HG03558 (cell line): ENCODE measurements at regions not wholly inside any gene's neighbourhood (a gene's known extent, or its start where the extent isn't known, plus 50 kb on each side); places are given as distances from the start of the nearest gene placed in this dataset.

Experiments
- ATAC-seq: cut with Tn5 transposase; IDR thresholded peaks from one replicate; pipeline ENCODE4 v1.9.1; 2021; ENCODE audit warnings: moderate number of reproducible peaks; ENCODE audit not compliant: unreplicated experiment; ENCODE audit errors: extremely low read depth

- no peak for ATAC-seq
Observed at GRCh38 chr13:68023838-68024581, 793.9 kb upstream of the PCDH9 start.

GRCh38 chr13:68019901-68020300 is 789.8 kb upstream of the PCDH9 start:
- no peak for ATAC-seq

GRCh38 chr13:68009546-68009945 is 779.4 kb upstream of the PCDH9 start:
- ATAC-seq = no peak

GRCh38 chr13:68007576-68007975 is 777.4 kb upstream of the PCDH9 start:
- ATAC-seq = no peak

- no peak for ATAC-seq
Observed at GRCh38 chr13:67996101-67996500, 766.0 kb upstream of the PCDH9 start.

- no peak for ATAC-seq
Observed at GRCh38 chr13:67990868-67991267, 760.7 kb upstream of the PCDH9 start.

GRCh38 chr13:67986234-67986633 is 756.1 kb upstream of the PCDH9 start:
- no peak for ATAC-seq

GRCh38 chr13:67977066-67977465 is 746.9 kb upstream of the PCDH9 start:
- no peak for ATAC-seq

GRCh38 chr13:67971291-67971690 is 741.2 kb upstream of the PCDH9 start:
- no peak for ATAC-seq

GRCh38 chr13:67967031-67967430 is 736.9 kb upstream of the PCDH9 start:
- no peak for ATAC-seq

GRCh38 chr13:67966065-67966464 is 735.9 kb upstream of the PCDH9 start:
- ATAC-seq = no peak

- no peak for ATAC-seq
Observed at GRCh38 chr13:67964986-67965385, 734.9 kb upstream of the PCDH9 start.

GRCh38 chr13:67964091-67964490 is 734.0 kb upstream of the PCDH9 start:
- ATAC-seq = no peak

GRCh38 chr13:67961331-67961730 is 731.2 kb upstream of the PCDH9 start:
- no peak for ATAC-seq

GRCh38 chr13:67951431-67951830 is 721.3 kb upstream of the PCDH9 start:
- ATAC-seq = no peak

- ATAC-seq = no peak
Observed at GRCh38 chr13:67950603-67951002, 720.5 kb upstream of the PCDH9 start.

GRCh38 chr13:67946131-67946530 is 716.0 kb upstream of the PCDH9 start:
- ATAC-seq = no peak

- ATAC-seq = no peak
Observed at GRCh38 chr13:67943116-67943515, 713.0 kb upstream of the PCDH9 start.

GRCh38 chr13:67935626-67936025 is 705.5 kb upstream of the PCDH9 start:
- no peak for ATAC-seq

GRCh38 chr13:67934617-67935330 is 704.6 kb upstream of the PCDH9 start:
- no peak for ATAC-seq

- no peak for ATAC-seq
Observed at GRCh38 chr13:67932991-67933390, 702.9 kb upstream of the PCDH9 start.
